H7 (cell line): ENCODE measurements at regions not wholly inside any gene's neighbourhood (a gene's known extent, or its start where the extent isn't known, plus 50 kb on each side); places are given as distances from the start of the nearest gene placed in this dataset.

Source experiments
- DNase-seq: peaks from one replicate; pipeline ENCODE4 v3.0.0; 2012
- H3K27me3 ChIP-seq: 2 replicates; pipeline ENCODE4 v1.6.0; 2011; ENCODE audit warnings: mild to moderate bottlenecking, low read length; ENCODE audit not compliant: control insufficient read depth, insufficient read depth
- H3K36me3 ChIP-seq: replicated peaks from 2 replicates; pipeline ENCODE4 v1.5.1; 2011; ENCODE audit warnings: low read length; ENCODE audit not compliant: control insufficient read depth, insufficient read depth
- H3K4me3 ChIP-seq: 2 replicates; pipeline ENCODE4 v1.5.1; 2011; ENCODE audit warnings: low read depth, mild to moderate bottlenecking, control low read depth, low read length, moderate library complexity; ENCODE audit not compliant: insufficient read depth

GRCh38 chr2:52852006-52852405 is 915.6 kb upstream of the CHAC2 start:
- no peak for DNase-seq
- H3K36me3 ChIP-seq, result no peaks in the 10 kb centered on the region
- H3K4me3 ChIP-seq, result no peak overlapping the region
- no peaks in the 10 kb centered on the region for H3K27me3 ChIP-seq

- DNase-seq, result peak; percentile 2
- no peak overlapping the region for H3K4me3 ChIP-seq
- H3K27me3 ChIP-seq, result no peaks in the 10 kb centered on the region
- no peaks in the 10 kb centered on the region for H3K36me3 ChIP-seq
These were observed 922.7 kb upstream of the CHAC2 start for GRCh38 chr2:52844701-52845423.

GRCh38 chr2:52835909-52836308 is 931.7 kb upstream of the CHAC2 start:
- Histone ChIP-seq H3K27me3 (no peaks in the 10 kb centered on the region), H3K36me3 (no peaks in the 10 kb centered on the region), H3K4me3 (no peak overlapping the region)
- DNase-seq, result no peak

- H3K27me3 ChIP-seq, result no peaks in the 10 kb centered on the region
- no peak overlapping the region for H3K4me3 ChIP-seq
- no peak for DNase-seq
- H3K36me3 ChIP-seq, result no peaks in the 10 kb centered on the region
These were observed 936.4 kb upstream of the CHAC2 start for GRCh38 chr2:52831216-52831615.

- Histone ChIP-seq H3K27me3 (no peaks in the 10 kb centered on the region), H3K4me3 (no peak overlapping the region), H3K36me3 (no peaks in the 10 kb centered on the region)
- DNase-seq, result no peak
These were observed 939.5 kb upstream of the CHAC2 start for GRCh38 chr2:52828112-52828511.

GRCh38 chr2:52821631-52822030 is 946.0 kb upstream of the CHAC2 start:
- no peak overlapping the region for H3K4me3 ChIP-seq
- no peaks in the 10 kb centered on the region for H3K36me3 ChIP-seq
- H3K27me3 ChIP-seq, result no peaks in the 10 kb centered on the region
- no peak for DNase-seq

- no peaks in the 10 kb centered on the region for H3K27me3 ChIP-seq
- H3K36me3 ChIP-seq, result no peaks in the 10 kb centered on the region
- no peak overlapping the region for H3K4me3 ChIP-seq
- DNase-seq, result no peak
These were observed 948.6 kb upstream of the CHAC2 start for GRCh38 chr2:52818958-52819357.

- DNase-seq, result peak; percentile 20
- no peaks in the 10 kb centered on the region for H3K36me3 ChIP-seq
- H3K27me3 ChIP-seq, result no peaks in the 10 kb centered on the region
- H3K4me3 ChIP-seq, result no peak overlapping the region
These were observed 957.1 kb upstream of the CHAC2 start for GRCh38 chr2:52810460-52810859.

GRCh38 chr2:52805901-52806410 is 961.6 kb upstream of the CHAC2 start:
- no peak for DNase-seq
- no peaks in the 10 kb centered on the region for H3K36me3 ChIP-seq
- H3K27me3 ChIP-seq, result no peaks in the 10 kb centered on the region
- no peak overlapping the region for H3K4me3 ChIP-seq

GRCh38 chr2:52794581-52794980 is 973.0 kb upstream of the CHAC2 start:
- DNase-seq, result no peak
- H3K36me3 ChIP-seq, result no peaks in the 10 kb centered on the region; the same call in 1 of the 2 replicates
- H3K4me3 ChIP-seq, result no peak overlapping the region
- no peaks in the 10 kb centered on the region for H3K27me3 ChIP-seq

- Histone ChIP-seq H3K36me3 (no peaks in the 10 kb centered on the region), H3K27me3 (no peaks in the 10 kb centered on the region), H3K4me3 (no peak overlapping the region)
- no peak for DNase-seq
These were observed 988.2 kb upstream of the CHAC2 start for GRCh38 chr2:52779446-52779845.

- DNase-seq, result no peak
- no peak overlapping the region for H3K4me3 ChIP-seq
- H3K36me3 ChIP-seq, result no peaks in the 10 kb centered on the region
- H3K27me3 ChIP-seq, result no peaks in the 10 kb centered on the region
These were observed 991.0 kb upstream of the CHAC2 start for GRCh38 chr2:52776571-52776970.

- Histone ChIP-seq H3K27me3 (no peaks in the 10 kb centered on the region), H3K4me3 (no peak overlapping the region), H3K36me3 (no peaks in the 10 kb centered on the region)
- DNase-seq, result no peak
These were observed 991.9 kb upstream of the CHAC2 start for GRCh38 chr2:52775674-52776073.

GRCh38 chr2:52765735-52766134 is 1001.9 kb upstream of the CHAC2 start:
- DNase-seq, result no peak
- Histone ChIP-seq H3K4me3 (no peak overlapping the region), H3K36me3 (no peaks in the 10 kb centered on the region), H3K27me3 (no peaks in the 10 kb centered on the region)

- Histone ChIP-seq H3K36me3 (no peaks in the 10 kb centered on the region), H3K27me3 (no peaks in the 10 kb centered on the region), H3K4me3 (no peak overlapping the region)
- DNase-seq, result no peak
These were observed 1017.8 kb upstream of the CHAC2 start for GRCh38 chr2:52749764-52750163.

GRCh38 chr2:52745144-52745543 is 1022.5 kb upstream of the CHAC2 start:
- no peak for DNase-seq
- no peak overlapping the region for H3K4me3 ChIP-seq
- H3K27me3 ChIP-seq, result no peaks in the 10 kb centered on the region
- no peaks in the 10 kb centered on the region for H3K36me3 ChIP-seq
